ENCODE measurements at regions not wholly inside any gene's neighbourhood (a gene's known extent, or its start where the extent isn't known, plus 50 kb on each side); places are given as distances from the start of the nearest gene placed in this dataset.
"Not testable (repeated sequence)": the region's sequence is repeated elsewhere in the genome, so short reads cannot be mapped to it uniquely, and the experiment has no call there.

GRCh38 chr2:111668274-111668616, 215.7 kb downstream of the ANAPC1 start:
- DNase-seq (ENCODE audit: low read depth): no peak

DNA sequence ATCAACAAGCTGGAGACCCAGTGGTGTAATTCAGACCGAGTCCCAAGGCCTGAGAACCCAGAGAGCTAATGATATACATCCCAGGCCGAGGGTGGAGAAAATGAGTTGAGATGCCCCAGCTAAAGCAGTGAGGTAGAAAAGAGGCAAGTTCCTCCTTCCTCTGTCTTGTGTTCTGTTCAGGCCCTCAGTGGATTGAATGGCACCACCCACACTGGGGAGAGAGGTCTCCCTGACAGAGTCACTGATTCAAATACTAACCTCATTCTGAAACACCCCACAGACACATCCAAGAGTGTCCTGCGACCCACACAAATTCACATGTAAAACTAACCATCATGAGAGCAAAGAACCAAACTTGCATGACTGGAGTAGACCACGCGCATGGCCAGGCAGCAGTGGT, 215.3 kb downstream of the ANAPC1 start:
- no peak for DNase-seq (ENCODE audit: low read depth)

DNA sequence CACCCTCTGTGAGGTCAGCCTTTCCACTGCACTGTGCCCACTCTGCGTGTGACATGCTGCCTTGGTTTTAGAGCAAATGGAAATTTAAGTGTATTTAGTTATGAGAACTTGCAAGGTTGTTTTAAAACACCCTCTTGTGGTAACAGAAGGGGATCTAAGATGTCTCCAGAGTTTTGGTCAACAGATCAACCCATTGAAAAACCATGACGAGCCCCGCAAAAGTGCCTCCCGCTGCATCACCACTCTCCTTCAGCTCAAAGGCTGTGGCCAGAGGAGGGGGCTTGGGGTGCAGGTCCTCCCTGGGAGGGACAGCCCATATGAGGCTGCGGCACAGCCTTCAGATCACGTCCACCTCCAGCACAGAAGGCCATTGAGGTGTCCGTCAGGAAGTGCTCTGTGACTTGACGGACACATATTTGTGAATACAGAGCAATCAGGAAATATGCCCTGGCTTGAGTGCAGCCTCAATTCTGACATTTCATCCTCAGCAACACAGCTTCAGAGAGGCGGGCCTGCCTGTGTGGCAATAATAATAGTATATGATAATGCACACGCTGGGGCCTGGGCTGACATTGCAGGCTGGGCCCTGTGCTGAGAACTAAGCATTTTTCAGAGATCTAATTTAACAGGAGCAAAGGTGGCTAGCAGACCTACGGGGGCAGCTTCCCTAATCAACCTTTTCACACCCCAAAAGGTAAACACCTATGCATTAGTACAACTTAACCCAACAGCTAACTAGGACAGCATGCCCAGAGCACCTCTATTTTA, 213.9 kb downstream of the ANAPC1 start:
- no peak for DNase-seq (ENCODE audit: low read depth)

DNA sequence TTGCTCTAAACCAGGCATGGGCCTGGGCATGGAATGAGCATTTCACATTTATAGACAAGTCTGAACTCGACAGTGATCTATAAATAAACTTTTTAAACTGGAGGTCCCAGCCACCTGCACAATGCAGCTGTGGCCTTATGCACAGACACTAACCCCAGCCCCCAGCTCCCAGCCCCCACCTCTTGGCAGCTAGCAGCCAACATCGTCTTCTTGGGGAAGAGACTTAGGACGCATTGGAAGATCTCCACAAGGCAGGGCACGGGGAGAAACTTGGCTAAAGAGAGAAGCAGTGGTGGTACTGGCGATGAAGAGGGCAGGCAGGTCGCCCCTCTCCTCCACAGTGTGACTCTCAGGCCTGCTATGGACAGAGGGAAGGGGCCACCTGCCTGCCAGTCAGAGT, 213.2 kb downstream of the ANAPC1 start:
- DNase-seq (ENCODE audit: low read depth): no peak

GRCh38 chr2:111671426-111672150, 212.4 kb downstream of the ANAPC1 start:
- DNase-seq (ENCODE audit: low read depth): no peak

DNA sequence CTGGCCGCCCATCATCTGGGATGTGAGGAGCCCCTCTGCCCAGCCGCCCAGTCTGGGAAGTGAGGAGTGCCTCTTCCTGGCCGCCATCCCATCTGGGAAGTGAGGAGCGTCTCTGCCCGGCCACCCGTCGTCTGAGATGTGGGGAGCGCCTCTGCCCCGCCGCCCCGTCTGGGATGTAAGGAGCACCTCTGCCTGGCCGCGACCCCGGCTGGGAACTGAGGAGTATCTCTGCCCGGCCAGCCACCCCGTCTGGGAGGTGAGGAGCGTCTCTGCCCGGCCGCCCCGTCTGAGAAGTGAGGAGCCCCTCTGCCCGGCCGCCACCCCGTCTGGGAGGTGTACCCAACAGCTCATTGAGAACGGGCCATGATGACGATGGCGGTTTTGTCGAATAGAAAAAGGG, 211.4 kb downstream of the ANAPC1 start:
- not testable (repeated sequence) for DNase-seq (ENCODE audit: low read depth)

DNA sequence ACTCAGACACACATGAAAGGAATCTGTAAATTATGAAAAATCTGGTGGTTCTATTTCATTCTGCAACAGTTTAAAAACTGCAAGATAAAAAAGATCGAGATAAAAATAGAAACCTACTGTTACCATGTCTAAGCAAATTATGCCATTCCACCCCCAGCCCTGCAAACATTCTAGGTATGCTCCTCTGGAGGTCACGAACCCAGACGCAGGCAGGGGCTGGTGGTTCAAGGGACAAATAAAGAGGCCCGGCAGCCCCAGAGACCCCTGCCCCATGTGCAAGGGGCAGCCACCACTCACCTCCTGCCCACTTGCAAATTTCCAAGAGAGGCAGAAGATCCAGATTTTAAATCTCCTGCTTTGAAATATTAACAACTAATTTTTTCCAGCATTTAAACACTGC, 210.5 kb downstream of the ANAPC1 start:
- no peak for DNase-seq (ENCODE audit: low read depth)

GRCh38 chr2:111675419-111676194, 208.4 kb downstream of the ANAPC1 start:
- DNase-seq (ENCODE audit: low read depth): no peak

- no peak for DNase-seq (ENCODE audit: low read depth)
These were observed 207.6 kb downstream of the ANAPC1 start for GRCh38 chr2:111676291-111676822.

DNA sequence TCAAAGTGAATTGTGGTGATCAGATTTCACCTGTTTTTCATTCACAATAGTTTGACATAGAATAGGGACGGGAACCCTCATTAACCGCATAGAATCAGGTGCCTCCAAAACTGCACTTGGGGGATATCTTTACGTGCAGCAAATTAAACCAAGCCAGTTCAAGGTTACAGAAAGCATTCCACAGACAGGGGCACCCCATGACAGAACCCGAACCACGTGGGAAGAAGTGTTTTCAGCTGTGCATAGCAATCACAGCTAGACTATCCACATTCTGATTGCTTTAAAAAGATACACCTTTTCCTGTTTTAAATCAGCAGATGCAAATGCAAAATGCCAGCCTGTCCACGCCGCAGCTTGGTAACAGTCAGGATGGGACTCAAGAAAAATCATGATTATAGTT, 205.8 kb downstream of the ANAPC1 start:
- no peak for DNase-seq (ENCODE audit: low read depth)

DNA sequence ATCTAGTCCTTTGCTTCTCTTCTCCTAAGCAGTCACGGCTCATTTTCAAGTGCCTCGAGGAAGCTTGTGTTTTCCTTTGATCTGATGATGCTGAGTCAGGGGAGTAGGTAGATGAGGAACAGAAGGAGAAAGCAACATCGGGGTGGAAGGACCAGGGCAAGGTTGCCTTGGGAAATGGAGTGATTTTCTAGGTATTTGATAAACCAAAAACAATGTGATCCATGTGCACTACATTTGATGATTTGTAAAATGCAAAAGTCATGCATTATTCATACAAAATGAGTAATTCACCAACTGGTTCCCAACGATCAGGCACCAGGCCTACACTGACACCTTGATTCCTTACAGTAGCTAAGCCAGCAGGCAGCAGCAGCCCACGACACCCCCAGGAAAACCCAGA, 205.3 kb downstream of the ANAPC1 start:
- DNase-seq (ENCODE audit: low read depth): no peak

- DNase-seq (ENCODE audit: low read depth): no peak
These were observed 204.8 kb downstream of the ANAPC1 start for GRCh38 chr2:111679202-111679601.

DNA sequence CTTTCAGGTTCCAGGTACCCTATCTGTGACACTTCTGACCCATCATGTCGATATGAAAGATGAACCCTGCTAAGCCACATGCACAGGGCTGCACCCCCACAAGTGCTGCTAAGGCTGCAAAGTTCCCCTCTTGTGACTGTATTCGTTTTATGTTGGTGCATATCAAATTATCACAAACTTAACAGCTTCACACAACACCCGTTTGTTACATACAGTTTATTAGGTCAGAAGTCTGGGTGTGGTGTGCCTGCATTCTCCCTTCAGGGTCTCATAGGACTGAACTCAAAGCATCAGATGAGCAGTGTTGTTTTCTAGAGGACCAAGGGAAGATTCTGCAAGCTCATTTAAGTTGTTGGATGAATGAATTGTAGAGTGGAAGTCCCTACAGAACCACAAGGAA, 199.4 kb downstream of the ANAPC1 start:
- DNase-seq (ENCODE audit: low read depth): no peak

DNA sequence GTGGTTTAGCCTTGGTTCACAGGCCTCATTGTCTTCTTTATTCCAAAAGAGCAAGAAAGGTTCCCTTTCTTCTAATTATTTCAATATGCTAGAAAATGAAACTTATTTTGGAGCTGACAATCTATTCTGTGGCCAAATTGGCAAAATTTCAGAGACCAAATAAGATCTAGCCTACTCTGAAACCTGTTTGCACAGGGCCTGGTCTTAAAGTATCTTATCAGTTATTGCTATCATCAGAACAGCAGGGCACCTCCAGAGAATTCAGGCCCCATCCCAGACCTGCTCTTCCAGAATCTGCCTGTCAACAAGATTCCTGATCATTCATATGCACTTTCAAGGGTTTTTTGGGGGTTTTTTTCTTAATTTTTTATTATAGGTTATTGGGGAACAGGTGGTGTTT, 198.7 kb downstream of the ANAPC1 start:
- no peak for DNase-seq (ENCODE audit: low read depth)

DNA sequence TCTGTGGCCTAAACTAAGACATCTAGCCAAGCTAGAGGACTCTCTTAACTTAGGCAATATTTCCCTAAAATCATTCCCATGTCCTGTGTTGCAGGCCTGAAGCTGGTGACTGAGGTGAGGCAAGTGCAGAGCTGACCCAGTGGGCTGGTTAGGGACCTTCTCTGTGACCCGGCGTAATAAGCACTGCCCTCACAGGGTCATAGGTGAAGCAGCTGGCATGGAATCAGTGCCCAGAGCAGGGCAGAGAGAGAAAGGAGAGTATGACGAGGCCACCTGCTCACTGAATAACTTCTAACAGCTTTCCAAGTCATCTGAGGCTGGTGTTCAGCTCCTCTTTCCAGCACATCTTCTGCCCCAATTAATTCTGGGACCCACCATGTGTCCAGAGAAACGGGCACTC, 197.0 kb downstream of the ANAPC1 start:
- DNase-seq (ENCODE audit: low read depth): no peak

DNA sequence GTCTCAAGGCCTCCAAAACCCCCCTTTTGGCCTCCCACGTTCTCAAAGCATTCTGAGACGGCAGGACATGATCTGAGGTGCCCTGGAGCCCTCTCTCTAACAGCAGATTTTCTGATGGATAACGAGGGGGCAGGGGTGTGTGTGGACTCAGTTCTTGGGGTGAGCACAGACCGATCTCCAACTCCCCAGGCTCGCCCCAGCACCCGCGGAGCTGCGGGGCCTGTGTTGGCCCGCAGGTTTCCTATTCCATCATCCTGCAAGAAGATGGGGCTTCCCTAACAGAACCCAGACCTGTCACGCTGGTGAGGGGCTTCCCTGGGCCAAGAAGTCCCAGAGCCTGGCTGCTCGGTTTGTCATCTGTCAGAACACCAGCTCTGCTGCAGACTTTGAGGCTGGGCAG, 196.1 kb downstream of the ANAPC1 start:
- DNase-seq (ENCODE audit: low read depth): no peak

DNA sequence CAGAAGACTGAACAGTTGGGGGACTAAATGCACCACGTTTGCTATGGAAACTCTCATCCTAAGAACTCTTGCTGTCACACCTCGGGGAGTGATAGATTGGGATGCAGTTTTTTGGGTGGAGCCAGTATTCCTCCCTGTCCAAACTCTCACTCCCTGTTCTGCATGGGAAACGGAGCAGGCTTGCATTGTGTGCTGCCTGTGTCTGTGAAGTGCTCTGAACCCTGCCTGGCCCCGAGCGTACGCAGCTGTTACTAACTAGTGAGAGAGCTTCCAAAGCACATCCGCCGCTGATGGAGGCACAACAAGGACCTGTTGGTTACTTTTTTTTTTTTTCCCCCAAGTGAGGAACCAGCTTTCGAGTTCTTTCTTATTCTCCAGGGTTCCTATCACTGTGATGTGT, 195.5 kb downstream of the ANAPC1 start:
- DNase-seq (ENCODE audit: low read depth): no peak

- DNase-seq (ENCODE audit: low read depth): no peak
These were observed 194.8 kb downstream of the ANAPC1 start for GRCh38 chr2:111689174-111689573.

DNA sequence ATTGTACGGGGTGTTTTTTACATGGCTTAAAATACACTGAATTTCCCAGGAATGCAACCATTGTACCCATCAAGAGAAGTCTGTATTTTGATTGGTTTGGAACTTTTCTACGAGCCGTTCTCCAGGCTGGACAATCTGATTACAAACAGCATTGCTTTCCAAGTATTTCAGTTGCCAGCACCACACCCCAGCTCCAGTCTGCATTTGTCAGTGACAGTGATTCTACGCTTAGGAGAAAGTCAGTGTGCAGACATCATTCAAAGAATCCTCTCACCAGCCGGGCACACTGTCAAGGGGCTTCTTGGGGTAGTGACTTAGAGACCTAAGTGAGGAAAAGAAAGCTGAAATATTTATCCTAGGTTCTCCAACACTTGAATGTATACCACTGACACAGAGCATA, 194.1 kb downstream of the ANAPC1 start:
- DNase-seq (ENCODE audit: low read depth): no peak

DNA sequence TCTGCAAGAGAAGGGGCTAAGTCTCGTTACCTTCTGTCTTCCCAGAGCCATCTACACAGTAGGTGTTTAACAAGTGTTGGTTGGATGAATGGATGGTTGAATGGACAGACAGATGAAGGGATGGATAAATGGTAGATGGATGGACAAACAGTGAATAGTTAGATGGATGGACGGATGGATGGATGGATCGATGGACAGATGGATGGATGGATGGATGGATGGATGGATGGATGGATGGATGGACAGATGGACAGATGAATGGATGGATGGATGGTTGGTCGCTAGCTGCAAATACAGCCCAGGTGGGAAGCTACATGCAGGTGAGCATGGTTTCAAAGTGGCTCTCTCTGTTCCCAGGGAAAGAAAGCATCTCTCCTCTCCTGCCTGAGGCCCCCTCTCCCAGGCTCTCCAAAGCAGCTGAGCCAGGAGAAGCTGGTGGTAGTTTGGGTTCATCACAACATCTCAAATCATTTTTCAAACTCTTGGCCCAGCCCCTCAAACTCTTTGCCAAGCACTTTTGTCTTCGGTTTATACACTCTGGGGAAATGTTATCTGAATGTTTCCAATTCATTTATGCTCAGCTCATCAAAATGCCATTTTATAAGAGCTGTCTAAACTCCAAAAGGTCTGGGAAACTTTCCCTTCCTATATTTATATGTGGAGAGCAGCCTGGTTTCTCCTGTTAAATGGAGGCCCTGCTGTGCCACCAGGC, 192.7 kb downstream of the ANAPC1 start:
- DNase-seq (ENCODE audit: low read depth): no peak

DNA sequence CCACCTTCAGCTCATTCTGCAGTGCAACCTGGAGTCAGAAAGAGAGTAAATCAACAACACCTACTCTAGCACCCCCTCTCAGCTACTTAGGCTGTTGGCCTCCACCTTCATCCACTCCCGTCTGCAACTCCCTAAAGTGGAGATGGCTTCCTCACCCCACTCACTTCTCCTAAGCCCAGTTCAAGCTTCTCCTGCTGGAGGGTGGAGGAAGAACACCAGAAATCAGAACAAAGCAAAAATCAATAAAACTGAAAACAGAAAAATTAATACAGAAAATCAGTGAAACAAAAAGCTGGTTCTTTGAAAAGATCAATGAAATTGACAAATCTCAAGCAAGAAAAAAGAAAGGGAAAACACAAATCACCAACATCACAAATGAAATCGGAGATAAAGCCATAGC, 191.7 kb downstream of the ANAPC1 start:
- no peak for DNase-seq (ENCODE audit: low read depth)

DNA sequence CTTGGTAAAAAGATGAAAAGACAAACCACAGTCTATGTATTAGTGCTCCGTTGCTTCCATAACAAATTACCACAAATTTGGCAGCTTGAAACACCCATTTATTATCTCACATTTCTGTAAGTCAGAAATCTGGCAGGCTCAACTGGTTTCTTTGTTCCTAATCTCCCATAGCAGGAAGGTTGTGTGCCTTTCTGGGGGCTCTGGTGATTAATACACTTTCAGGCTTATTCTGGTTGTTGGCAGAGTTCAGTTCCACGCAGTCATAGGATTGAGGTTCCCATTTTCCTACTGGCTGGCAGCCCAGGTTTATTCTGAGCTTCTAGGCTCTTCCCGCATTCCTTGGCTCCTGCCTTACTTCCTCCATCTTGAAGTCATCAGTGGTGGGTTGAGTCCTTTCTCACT, 189.3 kb downstream of the ANAPC1 start:
- no peak for DNase-seq (ENCODE audit: low read depth)
